HepG2 (cell line): ENCODE measurements at regions not wholly inside any gene's neighbourhood (a gene's known extent, or its start where the extent isn't known, plus 50 kb on each side); places are given as distances from the start of the nearest gene placed in this dataset.

Experiments used
- AKAP8 ChIP-seq: sonication (generic); formaldehyde crosslinking; IDR thresholded peaks from 2 replicates; pipeline ENCODE4 v1.5.1; 2020; ENCODE audit warnings: mild to moderate bottlenecking, missing genetic modification reagents
- ERF ChIP-seq: IDR thresholded peaks from 2 replicates; pipeline ENCODE4 v1.6.1; 2018; ENCODE audit warnings: missing biosample characterization, missing genetic modification reagents
- MEIS2 ChIP-seq: sonication (generic); formaldehyde crosslinking; IDR thresholded peaks from 2 replicates; pipeline ENCODE4 v1.9.0; 2021; ENCODE audit warnings: mild to moderate bottlenecking, missing genetic modification reagents
- NFIB ChIP-seq: sonication (generic); formaldehyde crosslinking; IDR thresholded peaks from 2 replicates; pipeline ENCODE4 v1.9.0; 2021; ENCODE audit warnings: missing genetic modification reagents, mild to moderate bottlenecking, borderline replicate concordance
- NPAS2 ChIP-seq: sonication (generic); formaldehyde crosslinking; IDR thresholded peaks from 2 replicates; pipeline ENCODE4 v1.8.0; 2022; ENCODE audit warnings: mild to moderate bottlenecking, missing genetic modification reagents, borderline replicate concordance
- POLR2A ChIP-seq, 2 experiments: IDR thresholded peaks; 2 replicates each; pipeline ENCODE4 v1.6.1; 2011; ENCODE audit warnings: low read depth in 2 of 2, low read length in 2 of 2, mild to moderate bottlenecking in 1 of 2, moderate library complexity in 1 of 2; ENCODE audit not compliant: insufficient read depth in 1 of 2
- ZFP1 ChIP-seq: IDR thresholded peaks from 2 replicates; pipeline ENCODE4 v1.6.1; 2016
- ZFP36 ChIP-seq: fragments of 150-350 bp; IDR thresholded peaks from 2 replicates; pipeline ENCODE4 v1.6.1; 2018; ENCODE audit warnings: borderline replicate concordance, low read length, low read depth; ENCODE audit not compliant: partially characterized antibody
- ZFP62 ChIP-seq: sonication (generic); formaldehyde crosslinking; IDR thresholded peaks from 2 replicates; pipeline ENCODE4 v1.4.0; 2020; ENCODE audit warnings: missing genetic modification reagents
- ZNF431 ChIP-seq: sonication (generic); formaldehyde crosslinking; IDR thresholded peaks from 2 replicates; pipeline ENCODE4 v1.9.0; 2022; ENCODE audit warnings: missing genetic modification reagents, low read depth, mild to moderate bottlenecking, borderline replicate concordance
- ZNF652 ChIP-seq: IDR thresholded peaks from 2 replicates; pipeline ENCODE4 v1.6.1; 2016; ENCODE audit warnings: low read depth, borderline replicate concordance
- ZNF724P ChIP-seq: sonication (generic); formaldehyde crosslinking; IDR thresholded peaks from 2 replicates; pipeline ENCODE4 v1.8.0; 2022; ENCODE audit warnings: missing genetic modification reagents, borderline replicate concordance
- ZNF749 ChIP-seq: sonication (generic); formaldehyde crosslinking; IDR thresholded peaks from 2 replicates; pipeline ENCODE4 v1.8.0; 2022; ENCODE audit warnings: mild to moderate bottlenecking, missing genetic modification reagents, moderate library complexity, borderline replicate concordance
- ZNF816 ChIP-seq: sonication (generic); formaldehyde crosslinking; IDR thresholded peaks from 2 replicates; pipeline ENCODE4 v1.8.0; 2022; ENCODE audit warnings: missing genetic modification reagents, mild to moderate bottlenecking, borderline replicate concordance
- TF ChIP-seq, protein P1 (sequence below): sonication (generic); formaldehyde crosslinking; IDR thresholded peaks from 2 replicates; pipeline ENCODE4 v1.4.0; 2020; ENCODE audit warnings: missing genetic modification reagents
- TF ChIP-seq, protein P2 (sequence below): IDR thresholded peaks from 2 replicates; pipeline ENCODE4 v1.6.1; 2016; ENCODE audit warnings: control low read depth
- TF ChIP-seq, protein P3 (sequence below): sonication (generic); formaldehyde crosslinking; IDR thresholded peaks from 2 replicates; pipeline ENCODE4 v1.4.0; 2020; ENCODE audit warnings: mild to moderate bottlenecking, missing genetic modification reagents
- TF ChIP-seq, protein P4 (sequence below), 2 experiments: sonication (generic) in 1 of 2; formaldehyde crosslinking in 1 of 2; IDR thresholded peaks; 2 replicates each; pipeline versions ENCODE4 v1.4.0 to v1.6.1; 2016 to 2020; ENCODE audit warnings: borderline replicate concordance in 1 of 2, low read depth in 1 of 2, mild to moderate bottlenecking in 1 of 2, missing genetic modification reagents in 1 of 2

DNA sequence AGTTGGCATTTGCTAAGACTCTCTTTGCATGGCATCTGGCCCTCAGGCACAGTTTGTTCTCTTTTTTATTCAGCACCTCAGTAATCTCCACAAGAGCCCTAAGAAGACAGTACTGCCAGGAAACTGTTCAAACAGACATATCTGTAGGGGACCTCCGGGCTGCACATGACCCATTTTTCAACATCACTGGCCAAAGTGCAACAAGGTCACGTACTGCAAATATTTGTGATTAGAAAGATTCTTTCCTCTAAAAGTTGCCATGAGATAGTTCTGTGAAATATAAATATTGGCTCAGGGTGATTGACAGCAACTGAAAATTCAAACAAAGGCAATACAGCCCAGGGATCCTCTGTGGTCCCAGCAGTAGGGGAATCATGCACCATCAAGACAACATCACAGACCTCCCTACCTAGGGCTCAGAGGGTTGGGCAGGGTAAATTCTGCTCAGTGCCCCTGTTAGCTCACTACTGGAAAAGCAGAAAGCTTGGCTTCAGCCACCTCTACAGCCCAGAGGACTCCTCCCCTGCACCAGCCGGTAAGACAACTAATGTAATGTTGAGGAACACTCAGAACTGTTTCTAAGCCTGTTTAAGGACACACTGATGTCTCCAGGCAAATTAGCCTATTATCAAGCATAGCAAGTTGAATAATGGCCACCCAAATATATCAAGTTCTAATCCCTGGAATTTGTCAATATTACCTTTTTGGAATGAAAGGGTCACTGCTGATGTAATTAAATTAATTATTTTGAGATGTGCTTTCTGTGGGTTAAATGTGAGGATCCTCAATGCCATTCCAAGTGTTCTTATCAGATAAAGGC, 117.4 kb upstream of the LPP start (continued):
- no peak for TF ChIP-seq NPAS2
- TF ChIP-seq ZNF816, result peak; percentile 32; the same call in 1 of the 2 replicates
- peak; percentile 94 for TF ChIP-seq ERF (CRISPR knock-in tag)
- TF ChIP-seq, protein P1, sequence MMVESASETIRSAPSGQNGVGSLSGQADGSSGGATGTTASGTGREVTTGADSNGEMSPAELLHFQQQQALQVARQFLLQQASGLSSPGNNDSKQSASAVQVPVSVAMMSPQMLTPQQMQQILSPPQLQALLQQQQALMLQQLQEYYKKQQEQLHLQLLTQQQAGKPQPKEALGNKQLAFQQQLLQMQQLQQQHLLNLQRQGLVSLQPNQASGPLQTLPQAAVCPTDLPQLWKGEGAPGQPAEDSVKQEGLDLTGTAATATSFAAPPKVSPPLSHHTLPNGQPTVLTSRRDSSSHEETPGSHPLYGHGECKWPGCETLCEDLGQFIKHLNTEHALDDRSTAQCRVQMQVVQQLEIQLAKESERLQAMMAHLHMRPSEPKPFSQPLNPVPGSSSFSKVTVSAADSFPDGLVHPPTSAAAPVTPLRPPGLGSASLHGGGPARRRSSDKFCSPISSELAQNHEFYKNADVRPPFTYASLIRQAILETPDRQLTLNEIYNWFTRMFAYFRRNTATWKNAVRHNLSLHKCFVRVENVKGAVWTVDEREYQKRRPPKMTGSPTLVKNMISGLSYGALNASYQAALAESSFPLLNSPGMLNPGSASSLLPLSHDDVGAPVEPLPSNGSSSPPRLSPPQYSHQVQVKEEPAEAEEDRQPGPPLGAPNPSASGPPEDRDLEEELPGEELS (CRISPR knock-in tag), result peak; percentile 97
- TF ChIP-seq ZNF724P (CRISPR knock-in tag), result no peak
- peak; percentile 72; the same call in 1 of the 2 replicates for TF ChIP-seq ZNF431
- peak; percentile 66 for TF ChIP-seq ZFP36
- TF ChIP-seq ZNF652 (CRISPR knock-in tag), result peak; percentile 77
- TF ChIP-seq, protein P2, sequence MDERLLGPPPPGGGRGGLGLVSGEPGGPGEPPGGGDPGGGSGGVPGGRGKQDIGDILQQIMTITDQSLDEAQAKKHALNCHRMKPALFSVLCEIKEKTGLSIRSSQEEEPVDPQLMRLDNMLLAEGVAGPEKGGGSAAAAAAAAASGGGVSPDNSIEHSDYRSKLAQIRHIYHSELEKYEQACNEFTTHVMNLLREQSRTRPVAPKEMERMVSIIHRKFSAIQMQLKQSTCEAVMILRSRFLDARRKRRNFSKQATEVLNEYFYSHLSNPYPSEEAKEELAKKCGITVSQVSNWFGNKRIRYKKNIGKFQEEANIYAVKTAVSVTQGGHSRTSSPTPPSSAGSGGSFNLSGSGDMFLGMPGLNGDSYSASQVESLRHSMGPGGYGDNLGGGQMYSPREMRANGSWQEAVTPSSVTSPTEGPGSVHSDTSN, result peak; percentile 93
- peak; percentile 99 for TF ChIP-seq MEIS2 (CRISPR knock-in tag)
- TF ChIP-seq, protein P3, sequence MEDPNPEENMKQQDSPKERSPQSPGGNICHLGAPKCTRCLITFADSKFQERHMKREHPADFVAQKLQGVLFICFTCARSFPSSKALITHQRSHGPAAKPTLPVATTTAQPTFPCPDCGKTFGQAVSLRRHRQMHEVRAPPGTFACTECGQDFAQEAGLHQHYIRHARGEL (CRISPR knock-in tag), result no peak
- no peak for TF ChIP-seq ZNF749 (CRISPR knock-in tag)
- TF ChIP-seq, protein P4, sequence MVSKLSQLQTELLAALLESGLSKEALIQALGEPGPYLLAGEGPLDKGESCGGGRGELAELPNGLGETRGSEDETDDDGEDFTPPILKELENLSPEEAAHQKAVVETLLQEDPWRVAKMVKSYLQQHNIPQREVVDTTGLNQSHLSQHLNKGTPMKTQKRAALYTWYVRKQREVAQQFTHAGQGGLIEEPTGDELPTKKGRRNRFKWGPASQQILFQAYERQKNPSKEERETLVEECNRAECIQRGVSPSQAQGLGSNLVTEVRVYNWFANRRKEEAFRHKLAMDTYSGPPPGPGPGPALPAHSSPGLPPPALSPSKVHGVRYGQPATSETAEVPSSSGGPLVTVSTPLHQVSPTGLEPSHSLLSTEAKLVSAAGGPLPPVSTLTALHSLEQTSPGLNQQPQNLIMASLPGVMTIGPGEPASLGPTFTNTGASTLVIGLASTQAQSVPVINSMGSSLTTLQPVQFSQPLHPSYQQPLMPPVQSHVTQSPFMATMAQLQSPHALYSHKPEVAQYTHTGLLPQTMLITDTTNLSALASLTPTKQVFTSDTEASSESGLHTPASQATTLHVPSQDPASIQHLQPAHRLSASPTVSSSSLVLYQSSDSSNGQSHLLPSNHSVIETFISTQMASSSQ (IDR thresholded peaks at IDR 0.05; ENCODE audit: low read depth), result peak; percentile 93
- TF ChIP-seq, protein P4 (CRISPR knock-in tag; IDR thresholded peaks at IDR 0.05; ENCODE audit: borderline replicate concordance), result peak; percentile 98
- TF ChIP-seq AKAP8, result peak; percentile 66; the same call in 1 of the 2 replicates
- TF ChIP-seq POLR2A (IDR thresholded peaks at IDR 0.05; ENCODE audit: insufficient read depth in 1 of 2, low read depth in 2 of 2, low read length in 2 of 2), result peak; percentile 46 to 62; a peak in 2 of 4 replicates
- no peak for TF ChIP-seq NFIB
- TF ChIP-seq ZFP1 (CRISPR knock-in tag), result peak; percentile 31; the same call in 1 of the 2 replicates
- TF ChIP-seq ZFP62 (CRISPR knock-in tag), result no peak
